GM21723 (cell line): ENCODE measurements at regions not wholly inside any gene's neighbourhood (a gene's known extent, or its start where the extent isn't known, plus 50 kb on each side); places are given as distances from the start of the nearest gene placed in this dataset.
"Not testable (repeated sequence)": the region's sequence is repeated elsewhere in the genome, so short reads cannot be mapped to it uniquely, and the experiment has no call there.

Source experiments
- ATAC-seq: cut with Tn5 transposase; IDR thresholded peaks from one replicate; pipeline ENCODE4 v1.9.1; 2021; ENCODE audit warnings: mild to moderate bottlenecking, moderate library complexity; ENCODE audit not compliant: unreplicated experiment

- no peak for ATAC-seq
Observed at GRCh38 chr14:85180876-85181275, 349.1 kb upstream of the FLRT2 start.

GRCh38 chr14:85182282-85182681, 347.7 kb upstream of the FLRT2 start:
- ATAC-seq = no peak

GRCh38 chr14:85186082-85186481, 343.9 kb upstream of the FLRT2 start:
- ATAC-seq = no peak

- no peak for ATAC-seq
Observed at GRCh38 chr14:85187521-85187920, 342.4 kb upstream of the FLRT2 start.

GRCh38 chr14:85188836-85189235, 341.1 kb upstream of the FLRT2 start:
- ATAC-seq = no peak

- not testable (repeated sequence) for ATAC-seq
Observed at GRCh38 chr14:85189253-85189652, 340.7 kb upstream of the FLRT2 start.

- ATAC-seq = no peak
Observed at GRCh38 chr14:85190251-85190650, 339.7 kb upstream of the FLRT2 start.

GRCh38 chr14:85191986-85192385, 338.0 kb upstream of the FLRT2 start:
- ATAC-seq = no peak

GRCh38 chr14:85195872-85196477, 334.0 kb upstream of the FLRT2 start:
- ATAC-seq = no peak

- no peak for ATAC-seq
Observed at GRCh38 chr14:85198001-85198400, 331.9 kb upstream of the FLRT2 start.

- no peak for ATAC-seq
Observed at GRCh38 chr14:85205875-85206274, 324.1 kb upstream of the FLRT2 start.

GRCh38 chr14:85214471-85214870, 315.5 kb upstream of the FLRT2 start:
- ATAC-seq = no peak

- no peak for ATAC-seq
Observed at GRCh38 chr14:85217412-85217811, 312.5 kb upstream of the FLRT2 start.

- no peak for ATAC-seq
Observed at GRCh38 chr14:85218982-85219381, 311.0 kb upstream of the FLRT2 start.

GRCh38 chr14:85221832-85222231, 308.1 kb upstream of the FLRT2 start:
- no peak for ATAC-seq

GRCh38 chr14:85222341-85222740, 307.6 kb upstream of the FLRT2 start:
- no peak for ATAC-seq

- no peak for ATAC-seq
Observed at GRCh38 chr14:85223667-85224066, 306.3 kb upstream of the FLRT2 start.

GRCh38 chr14:85224241-85224640, 305.7 kb upstream of the FLRT2 start:
- ATAC-seq = no peak

GRCh38 chr14:85233756-85234155, 296.2 kb upstream of the FLRT2 start:
- no peak for ATAC-seq

GRCh38 chr14:85234156-85235025, 295.6 kb upstream of the FLRT2 start:
- no peak for ATAC-seq

GRCh38 chr14:85235868-85236267, 294.1 kb upstream of the FLRT2 start:
- ATAC-seq = no peak

GRCh38 chr14:85236296-85236695, 293.6 kb upstream of the FLRT2 start:
- no peak for ATAC-seq
